ENCODE measurements at regions not wholly inside any gene's neighbourhood (a gene's known extent, or its start where the extent isn't known, plus 50 kb on each side); places are given as distances from the start of the nearest gene placed in this dataset.
A peak's percentile ranks its signal among the peaks of the same experiment; 100 is the strongest.
"Not testable (repeated sequence)": the region's sequence is repeated elsewhere in the genome, so short reads cannot be mapped to it uniquely, and the experiment has no call there.

DNA sequence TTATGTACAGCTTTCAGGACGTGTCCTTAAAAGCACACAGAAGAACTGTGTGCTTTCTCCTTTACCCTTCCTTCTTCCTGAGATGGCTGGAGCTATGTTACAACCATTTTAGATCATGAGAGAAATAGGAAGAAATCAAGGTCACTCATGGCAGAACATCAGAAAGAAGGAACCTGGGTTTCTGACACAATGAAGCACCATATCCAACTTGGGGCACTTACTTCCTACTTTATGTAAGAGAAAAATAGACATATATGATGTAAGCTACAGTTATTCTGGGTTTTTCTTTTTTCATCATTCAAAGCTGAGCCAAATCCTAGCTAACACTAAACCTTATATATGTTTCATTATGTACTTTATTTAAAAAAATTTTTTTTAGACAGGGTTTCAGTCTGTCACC lies 79.5 kb downstream of the FAM161A start:
- no peak for DNase-seq

GRCh38 chr2:61771904-61772845 lies 81.7 kb downstream of the FAM161A start:
- no peak for DNase-seq

DNA sequence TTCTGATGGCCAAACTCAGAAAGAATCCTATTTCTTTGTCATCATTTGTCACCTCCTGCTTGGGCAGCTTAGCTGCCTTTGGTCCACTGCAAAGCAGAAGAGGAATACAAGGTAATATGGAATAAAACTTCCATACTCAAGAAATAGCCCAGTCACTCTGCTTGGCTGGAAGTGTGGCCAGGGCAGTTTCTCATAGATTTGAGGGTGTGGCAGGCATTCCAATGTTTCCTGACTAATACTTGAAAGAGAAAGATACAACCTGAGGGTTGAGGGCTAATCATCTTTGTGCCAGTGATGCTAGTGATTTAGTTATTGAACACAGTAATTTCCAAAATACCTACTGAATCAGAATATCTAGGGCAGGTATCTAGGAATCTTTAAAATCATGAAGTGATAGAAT lies 83.1 kb downstream of the FAM161A start:
- DNase-seq, result no peak

DNA sequence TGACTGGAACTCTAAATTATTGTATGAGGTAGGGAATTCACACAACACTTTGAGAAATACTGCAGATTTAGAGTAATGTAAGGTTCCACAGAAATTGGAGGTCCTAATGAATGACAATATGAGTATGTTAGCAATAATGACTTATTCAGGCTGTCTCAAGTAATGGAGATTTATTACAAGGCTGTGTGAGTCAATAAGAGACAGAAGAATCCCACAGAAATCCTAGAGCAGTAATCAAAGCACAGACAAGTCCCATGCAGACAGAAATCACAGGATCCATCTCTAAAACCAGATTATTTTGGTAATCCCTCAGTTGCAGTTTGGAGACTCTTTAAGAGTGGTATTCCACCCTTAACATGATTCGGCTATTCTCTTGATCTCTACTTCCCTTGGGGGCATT lies 83.6 kb downstream of the FAM161A start:
- DNase-seq, result no peak

DNA sequence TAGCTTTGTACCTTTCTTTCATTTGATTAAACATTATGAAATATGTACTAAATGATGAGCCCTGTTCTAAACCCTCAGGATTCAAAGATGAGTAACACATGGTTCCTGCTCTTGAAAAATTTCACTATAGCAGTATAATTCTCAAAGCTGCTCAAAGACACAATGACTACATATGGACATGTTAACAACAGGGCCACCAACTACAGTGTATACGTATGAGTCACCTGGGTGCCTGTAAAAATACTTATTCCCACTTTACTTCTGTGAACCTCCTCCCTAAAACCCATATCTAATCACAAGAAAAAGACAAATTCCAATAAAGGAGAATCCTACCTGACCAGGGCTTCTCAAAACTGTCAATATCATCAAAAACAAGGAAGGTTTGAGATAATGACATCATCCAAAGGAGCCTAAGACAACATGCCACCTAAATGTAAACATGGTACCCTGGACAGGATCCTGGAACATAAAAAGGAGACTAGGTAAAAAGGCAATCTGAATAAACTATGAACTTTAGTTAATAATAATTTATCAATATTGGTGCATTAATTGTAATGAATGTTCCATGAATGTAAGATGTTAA lies 84.7 kb downstream of the FAM161A start:
- DNase-seq, result no peak

DNA sequence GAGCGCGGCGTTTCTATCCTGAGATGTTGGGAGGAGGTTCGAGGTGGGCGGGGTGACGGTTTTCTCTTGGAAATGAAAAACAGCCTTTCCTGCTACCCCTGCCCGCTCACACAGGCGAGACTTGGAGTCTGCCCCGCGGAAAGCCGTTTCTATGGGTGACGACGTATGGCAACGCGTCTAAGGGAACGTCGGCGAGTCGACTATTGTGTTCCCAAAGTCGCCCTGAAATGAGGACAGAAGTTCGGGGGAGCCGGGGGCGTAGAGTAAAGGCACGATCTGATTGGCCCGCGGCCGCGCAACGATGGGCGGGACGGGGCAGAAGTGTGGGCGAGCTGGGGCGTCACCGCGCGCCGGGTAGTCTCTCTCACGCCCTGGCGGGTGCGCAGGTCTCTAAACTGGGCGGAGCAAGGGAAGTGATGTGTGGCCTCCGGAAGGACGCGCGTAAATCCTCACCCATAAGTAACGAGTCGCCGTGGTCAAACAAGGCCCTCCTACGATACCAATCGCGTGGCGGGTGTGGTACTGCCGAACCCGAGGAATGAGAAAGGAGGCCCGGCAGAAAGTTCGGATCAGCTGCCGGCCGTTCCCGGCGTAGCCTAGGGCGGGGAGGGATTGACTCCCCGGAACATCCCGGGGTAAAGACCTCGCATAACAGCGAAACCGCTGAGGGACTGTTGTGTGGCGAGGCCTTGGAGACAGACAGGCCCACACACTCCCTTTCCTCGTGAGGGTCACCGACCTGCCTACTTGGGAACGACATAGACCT lies 89.6 kb downstream of the FAM161A start:
- DNase-seq, result peak; percentile 99

DNA sequence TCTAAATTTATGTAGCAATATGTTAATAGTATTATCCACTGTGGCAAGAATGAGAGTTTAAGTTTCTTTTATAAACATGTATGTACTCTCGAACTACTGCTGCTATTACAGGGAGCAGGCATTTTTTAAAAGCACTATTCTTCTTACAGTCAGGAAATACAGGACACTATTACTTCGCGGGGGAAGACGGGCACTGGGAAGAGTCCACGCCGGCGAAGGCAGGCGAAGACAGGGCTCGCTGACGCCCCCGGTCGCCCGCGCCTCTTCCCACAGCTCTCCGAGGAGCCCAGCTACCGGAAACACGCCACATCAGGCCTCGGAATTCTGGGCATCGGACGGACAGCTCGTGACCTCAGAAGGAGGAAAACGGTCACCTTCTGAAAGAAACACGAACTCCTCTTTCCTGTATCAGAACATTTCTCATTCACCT lies 90.2 kb downstream of the FAM161A start:
- DNase-seq, result peak; percentile 86

DNA sequence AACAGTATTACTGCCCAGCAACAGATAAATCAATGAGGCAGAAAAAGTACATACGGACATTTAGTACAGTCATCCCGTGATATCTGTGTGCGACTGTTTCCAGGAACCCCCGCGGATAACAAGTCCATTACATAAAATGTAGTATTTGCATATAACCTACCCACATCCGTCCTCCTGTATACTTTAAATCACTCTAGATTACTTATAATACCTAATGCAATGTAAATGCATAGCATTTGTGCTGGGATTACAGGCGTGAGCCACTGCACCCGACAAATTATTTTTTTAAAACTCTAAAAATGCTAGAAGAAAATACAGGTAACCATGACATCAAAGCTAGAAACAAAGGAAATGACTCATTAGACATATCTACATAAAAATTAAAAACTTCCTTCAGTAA lies 91.6 kb downstream of the FAM161A start:
- DNase-seq, result no peak

GRCh38 chr2:61759718-61760117 lies 94.1 kb downstream of the FAM161A start:
- no peak for DNase-seq

DNA sequence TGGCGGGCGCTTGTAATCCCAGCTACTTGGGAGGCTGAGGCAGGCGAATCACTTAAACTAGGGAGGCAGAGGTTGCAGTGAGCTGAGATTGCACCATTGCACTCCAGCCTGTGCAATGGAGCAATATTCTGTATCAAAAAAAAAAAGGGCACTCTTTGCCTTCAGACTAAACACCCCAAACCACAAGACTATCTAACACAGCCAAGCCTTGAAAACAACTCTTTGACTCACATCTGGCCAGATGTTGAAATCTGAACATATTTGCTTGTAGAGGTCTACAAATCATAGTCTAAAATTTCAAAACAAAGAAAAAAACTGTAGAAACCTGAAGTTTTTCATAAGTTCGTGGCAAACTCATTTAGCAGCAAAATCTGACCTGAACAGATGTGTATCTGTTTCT lies 94.9 kb downstream of the FAM161A start:
- DNase-seq, result no peak

DNA sequence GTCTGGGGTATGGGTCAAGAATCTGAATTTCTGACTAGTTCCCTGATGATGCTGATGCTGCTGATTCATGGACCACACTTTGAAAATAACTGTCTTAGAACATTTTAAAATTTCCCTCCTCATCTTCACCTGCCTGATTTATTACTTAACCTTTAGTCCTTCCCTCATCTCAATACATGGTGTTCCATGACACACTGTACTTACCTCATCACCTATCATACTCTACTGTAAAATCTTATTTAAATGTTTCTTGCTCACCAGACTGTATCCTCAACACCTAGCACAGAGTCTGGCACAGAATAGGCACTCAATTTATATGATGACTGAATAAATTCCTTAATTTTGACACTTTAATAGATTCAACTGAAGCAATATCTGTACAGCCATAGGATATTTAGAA lies 95.7 kb downstream of the FAM161A start:
- DNase-seq, result no peak

DNA sequence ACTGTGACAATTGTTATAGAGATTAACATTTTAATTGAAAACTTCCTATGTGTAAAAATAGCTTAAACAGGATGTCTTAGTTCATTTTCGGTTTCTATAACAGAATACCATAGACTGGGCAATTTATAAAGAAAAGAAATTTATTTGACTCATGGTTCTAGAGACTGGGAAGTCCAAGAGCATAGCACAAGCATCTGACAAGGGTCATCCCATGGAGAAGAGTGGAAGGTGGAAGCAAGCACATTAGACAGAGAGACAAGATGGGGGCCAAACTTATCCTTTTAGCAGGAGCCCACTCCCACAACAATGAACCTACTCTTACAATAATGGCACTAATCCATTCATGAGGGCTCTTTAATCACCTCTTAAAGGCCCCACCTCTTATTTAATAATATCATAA lies 100.3 kb downstream of the FAM161A start:
- DNase-seq, result no peak

GRCh38 chr2:61750624-61751023 lies 103.2 kb downstream of the FAM161A start:
- DNase-seq, result no peak

DNA sequence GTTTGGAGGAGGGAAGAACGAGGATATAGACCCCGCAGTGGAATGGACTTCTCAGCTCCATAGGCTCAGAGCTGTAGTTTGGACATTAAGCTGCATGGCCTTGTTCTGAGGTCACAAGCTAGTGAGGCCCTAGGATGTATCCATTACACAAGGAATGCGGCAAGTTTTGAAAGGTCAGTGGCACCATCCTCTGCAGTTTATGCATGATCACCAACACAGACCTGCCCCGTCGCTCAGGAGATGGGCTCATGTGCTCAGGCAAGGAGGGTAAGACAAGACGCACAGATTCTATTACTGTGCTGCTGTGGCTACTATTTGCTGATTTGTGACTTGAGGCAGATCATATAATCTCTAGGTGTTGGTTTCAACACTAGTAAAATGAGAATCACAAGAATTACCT lies 110.9 kb downstream of the FAM161A start:
- no peak for DNase-seq

DNA sequence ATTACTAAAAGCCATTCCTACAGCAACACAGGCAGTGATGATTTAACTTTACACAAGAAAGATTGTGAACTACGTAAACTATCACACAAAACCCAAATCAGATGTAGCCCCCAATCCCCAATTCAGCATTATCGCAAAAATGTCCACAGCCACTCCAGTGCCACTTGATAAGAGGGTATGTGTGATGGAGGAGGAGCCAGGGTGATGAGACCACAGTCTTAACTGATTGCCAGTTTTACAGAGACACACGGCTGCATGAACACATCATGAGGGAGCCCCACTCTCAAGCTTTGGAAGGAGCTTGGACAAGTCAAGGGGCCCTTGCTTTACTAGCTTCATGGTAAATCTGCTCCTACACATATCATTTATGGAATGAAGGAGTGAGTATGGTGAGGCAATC lies 116.0 kb downstream of the FAM161A start:
- no peak for DNase-seq

DNA sequence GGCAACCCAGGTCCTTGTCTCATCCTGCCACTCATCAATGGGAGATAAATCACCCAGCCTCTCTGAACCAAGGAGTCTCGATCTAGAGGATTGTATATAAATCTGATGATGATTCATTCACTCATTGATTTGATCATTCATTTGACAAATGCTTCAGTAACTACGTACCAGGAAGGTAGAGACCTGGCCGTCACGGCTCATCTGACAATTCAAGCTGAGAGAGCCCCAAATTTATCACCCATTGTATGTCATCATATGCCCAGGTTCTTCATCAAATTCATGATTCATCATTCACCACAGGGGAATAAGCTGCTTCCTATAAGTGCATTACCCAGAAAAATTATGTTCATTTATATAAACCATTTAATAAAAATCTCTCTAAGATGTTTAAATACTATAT lies 116.9 kb downstream of the FAM161A start:
- DNase-seq, result no peak

GRCh38 chr2:61733563-61733962 lies 120.3 kb downstream of the FAM161A start:
- no peak for DNase-seq

GRCh38 chr2:61732787-61733186 lies 121.1 kb downstream of the FAM161A start:
- no peak for DNase-seq

DNA sequence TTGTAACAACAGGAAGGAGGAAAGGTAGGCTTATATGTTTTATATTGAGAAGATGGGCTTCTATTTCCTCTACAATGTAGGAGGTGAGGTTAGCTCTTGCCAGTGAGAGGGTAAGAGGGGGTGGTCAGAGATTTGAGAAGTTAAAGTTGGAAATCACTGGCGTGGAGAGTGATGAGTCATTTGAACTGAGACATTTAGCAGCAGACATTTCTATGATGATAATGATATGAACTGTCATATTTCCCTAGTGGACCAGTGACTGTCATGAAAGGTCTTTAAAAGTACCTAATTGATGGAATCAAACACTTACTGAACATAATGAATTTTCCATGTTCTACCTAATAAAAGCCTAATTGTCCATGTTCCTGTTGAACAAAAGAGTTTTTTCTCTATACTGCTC lies 126.1 kb downstream of the FAM161A start:
- no peak for DNase-seq

DNA sequence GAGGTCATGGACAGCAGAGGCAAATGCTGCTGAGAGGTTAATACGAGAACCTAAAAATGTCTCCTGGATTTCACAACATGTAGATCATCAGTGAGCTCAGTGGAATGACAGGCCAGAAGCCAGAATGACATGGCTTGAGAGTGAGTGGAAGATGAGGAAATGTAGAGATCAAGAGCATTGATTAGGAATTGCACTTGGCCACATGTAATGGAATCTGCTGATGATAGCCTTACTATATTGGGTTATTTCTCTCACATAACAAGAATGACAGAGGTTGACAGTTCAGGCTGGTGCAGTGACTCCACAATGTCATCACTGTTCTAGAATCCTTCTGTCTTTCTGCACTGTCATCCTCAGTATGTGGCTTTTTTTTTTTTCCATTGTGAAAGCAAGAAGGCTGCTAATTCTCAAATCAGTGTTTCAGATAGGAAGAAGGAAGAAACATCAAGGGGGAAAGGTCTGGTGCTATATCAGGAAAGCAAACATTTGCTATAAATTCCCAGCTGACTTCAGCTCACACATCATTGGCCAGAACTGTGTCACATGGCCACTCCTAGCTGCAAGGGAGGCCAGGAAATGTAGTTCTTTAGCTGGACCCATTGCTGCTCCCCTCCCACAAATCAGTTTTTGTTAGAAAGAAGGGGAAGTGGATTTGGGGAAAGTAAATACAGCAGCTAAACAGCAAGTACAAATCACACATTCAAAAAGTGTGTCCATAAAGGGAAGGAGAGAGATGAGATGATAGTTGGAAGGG lies 127.2 kb downstream of the FAM161A start:
- DNase-seq, result no peak

DNA sequence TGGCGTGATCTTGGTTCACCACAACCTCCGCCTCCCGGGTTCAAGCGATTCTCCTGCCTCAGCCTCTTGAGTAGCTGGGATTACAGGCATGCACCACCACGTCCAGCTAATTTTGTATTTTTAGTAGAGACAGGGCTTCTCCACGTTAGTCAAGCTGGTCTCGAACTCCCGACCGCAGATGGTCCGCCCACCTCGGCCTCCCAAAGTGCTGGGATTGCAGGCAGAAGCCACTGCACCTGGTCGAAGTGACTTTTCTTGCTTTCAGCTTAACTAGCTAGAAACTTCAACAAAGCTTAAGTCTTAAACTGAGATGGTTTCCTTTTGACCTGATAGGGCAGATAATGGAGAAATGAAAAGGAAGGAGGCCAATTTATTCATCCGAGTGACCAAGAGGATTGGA lies 130.5 kb downstream of the FAM161A start:
- DNase-seq, result not testable (repeated sequence)

DNA sequence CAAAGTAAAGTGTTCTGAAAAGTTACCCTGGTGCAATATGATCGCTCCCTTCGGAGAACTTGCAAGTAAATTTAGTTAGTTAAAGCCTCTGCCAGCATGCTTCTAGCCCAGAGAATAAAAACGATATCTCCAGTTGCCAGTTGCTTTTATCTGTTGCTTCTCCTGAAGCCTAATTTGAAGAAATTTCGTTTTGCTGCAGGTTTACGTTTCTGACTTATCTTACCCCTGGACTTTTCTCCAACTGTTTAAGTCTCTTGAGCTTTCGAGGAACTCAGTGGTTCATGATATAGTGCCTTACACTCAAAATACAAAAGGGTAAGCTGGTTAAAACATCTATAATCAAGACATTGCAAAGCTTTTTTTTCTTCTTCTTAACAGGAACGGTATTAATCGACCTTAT lies 131.1 kb downstream of the FAM161A start:
- no peak for DNase-seq

DNA sequence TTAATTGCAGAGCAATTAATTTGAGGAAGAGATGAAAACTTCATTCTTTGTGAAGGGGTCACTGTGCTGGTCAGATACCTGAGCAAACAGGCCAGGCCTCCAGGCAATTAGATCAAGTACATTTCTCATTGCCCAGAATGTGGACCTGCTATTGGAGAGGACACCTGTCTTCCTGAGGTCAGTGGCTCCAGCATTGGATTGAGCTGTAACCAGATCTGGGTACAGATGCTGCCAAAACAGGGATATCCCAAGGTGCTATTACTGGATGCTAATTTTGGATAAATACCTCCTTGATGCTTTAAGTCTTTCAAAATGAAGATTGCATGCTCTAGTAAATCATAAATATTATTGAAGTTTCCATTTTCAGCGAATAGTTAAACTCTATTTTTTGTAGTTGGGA lies 131.5 kb downstream of the FAM161A start:
- no peak for DNase-seq
